HG02610 (cell line): ENCODE measurements at regions not wholly inside any gene's neighbourhood (a gene's known extent, or its start where the extent isn't known, plus 50 kb on each side); places are given as distances from the start of the nearest gene placed in this dataset.
"Not testable (repeated sequence)": the region's sequence is repeated elsewhere in the genome, so short reads cannot be mapped to it uniquely, and the experiment has no call there.

Source experiments
- ATAC-seq: cut with Tn5 transposase; IDR thresholded peaks from one replicate; pipeline ENCODE4 v1.9.1; 2021; ENCODE audit warnings: mild to moderate bottlenecking, moderate library complexity; ENCODE audit not compliant: unreplicated experiment

DNA sequence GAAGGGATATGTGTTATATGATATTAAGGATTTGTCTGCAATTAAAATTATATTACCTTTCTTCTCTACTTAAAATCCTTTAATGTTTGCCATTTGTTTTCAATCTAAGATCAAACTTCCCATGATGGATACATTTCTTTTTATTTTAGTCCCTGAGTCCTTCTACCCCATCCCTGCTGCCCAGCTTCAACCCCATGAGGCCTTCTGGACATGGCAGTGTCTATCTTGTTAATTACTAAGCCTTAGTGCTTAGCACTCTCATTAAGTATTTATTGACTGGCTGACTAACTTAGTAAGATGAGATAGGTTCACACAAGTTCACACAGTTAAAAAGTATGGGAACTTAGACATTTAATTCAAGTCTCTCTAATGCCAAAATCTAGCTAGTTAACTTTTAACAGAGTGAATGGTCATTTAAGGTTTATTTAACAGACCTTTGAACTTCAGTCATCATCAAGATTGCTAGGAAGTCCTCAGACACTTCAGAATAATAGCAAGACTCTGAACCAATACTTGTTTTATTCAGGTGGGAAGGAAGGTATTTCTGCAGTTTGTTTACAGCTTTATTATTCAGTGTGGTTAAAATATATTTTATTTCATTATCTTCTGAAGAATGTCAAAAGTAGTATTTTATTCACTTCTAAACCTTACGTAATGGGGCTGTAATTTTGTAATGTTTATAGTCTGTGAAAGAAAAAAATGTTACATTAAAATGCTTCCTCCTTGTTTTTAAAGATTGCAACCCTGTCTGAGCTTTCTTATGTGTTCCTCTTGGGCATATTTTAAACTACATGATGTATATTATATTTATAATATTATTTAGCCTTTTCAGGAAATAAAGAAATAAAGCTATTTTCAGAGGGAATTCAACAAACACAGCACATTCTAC is 848.9 kb downstream of the REEP3 start:
- ATAC-seq = no peak

DNA sequence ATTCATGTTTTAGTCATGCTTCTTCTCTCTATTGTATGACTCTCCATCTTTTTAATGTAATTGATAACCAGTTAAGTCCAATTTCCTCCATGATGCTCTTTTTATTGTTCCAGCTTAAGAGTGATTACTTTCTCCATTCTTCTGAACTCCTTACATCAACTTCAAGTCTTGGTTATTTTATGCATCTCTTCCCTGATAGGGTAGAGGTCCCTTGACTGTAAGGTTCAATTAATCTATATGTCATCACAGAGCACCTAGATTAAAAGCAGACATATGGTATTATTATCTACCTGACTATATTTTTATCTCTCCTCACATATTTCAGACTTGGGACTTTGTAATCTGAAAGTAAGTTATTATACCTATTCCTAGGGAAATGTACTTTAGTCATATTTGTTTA is 853.1 kb downstream of the REEP3 start:
- no peak for ATAC-seq

DNA sequence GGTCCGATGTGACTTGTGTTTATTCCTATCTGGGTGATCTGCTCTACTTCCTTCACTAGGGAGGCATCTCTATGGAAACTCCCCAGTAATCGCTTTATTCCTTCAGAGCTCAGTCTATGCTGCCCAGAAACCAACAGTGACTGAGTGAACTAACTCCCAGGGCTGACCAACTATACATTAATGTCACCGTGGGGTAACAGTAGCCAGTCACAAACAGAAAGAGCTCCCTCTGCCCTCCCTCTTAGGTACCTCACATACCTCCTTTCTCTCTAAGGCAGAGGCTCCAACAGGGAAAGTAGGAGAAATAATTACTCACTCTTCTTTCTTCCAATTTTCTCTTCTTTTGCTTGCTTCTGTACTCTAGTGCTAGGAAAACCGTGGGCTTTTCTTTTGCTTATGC is 855.0 kb downstream of the REEP3 start:
- no peak for ATAC-seq

DNA sequence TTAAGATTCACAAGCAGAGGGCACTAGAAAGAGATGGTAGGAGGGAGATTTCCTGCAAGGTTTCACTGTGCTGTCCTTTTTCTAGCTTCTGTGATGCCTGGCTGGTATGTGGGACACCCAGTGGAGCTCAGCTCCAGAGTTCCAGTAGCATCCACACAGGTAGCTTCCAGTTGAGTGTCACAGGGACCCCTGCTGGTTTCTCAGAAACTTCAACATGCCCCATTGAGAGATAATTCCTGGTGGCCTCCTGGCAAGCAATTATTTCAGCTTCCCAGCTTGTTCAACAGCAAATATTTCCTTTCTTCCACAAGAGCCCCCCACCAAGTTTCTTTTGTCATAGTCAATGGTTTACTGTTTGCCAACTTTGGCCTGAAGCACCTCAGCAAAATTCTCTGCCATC is 858.7 kb downstream of the REEP3 start:
- ATAC-seq = no peak

DNA sequence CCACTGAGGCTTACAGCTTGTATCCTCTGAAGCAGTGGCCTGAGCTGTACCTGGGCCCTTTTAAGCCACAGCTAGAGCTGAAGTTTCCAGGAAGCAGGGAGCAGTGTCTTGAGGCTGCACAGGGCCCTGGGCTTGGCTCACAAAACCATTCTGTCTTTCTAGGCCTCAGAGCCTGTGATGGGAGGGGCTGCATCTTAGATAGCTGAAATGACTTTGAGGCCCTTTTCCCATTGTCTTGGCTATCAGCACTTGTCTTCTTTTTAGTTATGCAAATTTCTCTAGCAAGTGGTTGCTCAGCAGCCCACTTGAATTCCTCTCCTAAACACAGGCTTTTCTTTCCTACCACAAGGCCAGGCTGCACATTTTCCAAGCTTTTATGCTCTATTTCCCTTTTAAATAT is 864.2 kb downstream of the REEP3 start:
- no peak for ATAC-seq

DNA sequence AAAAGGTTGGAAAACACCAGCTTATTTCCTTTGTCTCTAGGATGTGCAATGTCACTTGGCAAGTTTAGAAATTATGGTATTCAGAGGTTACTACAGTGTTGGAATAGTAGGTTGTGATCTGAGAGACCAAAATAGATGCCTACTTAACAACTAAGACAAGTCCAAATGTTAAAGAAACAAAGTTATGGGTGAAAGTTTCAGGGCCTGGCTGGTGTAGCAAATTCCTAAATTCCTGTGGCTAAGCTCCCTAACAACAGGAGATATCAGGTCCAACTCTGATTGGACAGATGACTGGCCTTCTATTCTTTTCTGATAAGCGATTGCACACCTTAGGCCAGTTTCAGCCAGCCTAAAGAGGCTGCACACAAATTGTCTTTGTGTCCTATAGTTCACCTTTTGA is 873.5 kb downstream of the REEP3 start:
- no peak for ATAC-seq

DNA sequence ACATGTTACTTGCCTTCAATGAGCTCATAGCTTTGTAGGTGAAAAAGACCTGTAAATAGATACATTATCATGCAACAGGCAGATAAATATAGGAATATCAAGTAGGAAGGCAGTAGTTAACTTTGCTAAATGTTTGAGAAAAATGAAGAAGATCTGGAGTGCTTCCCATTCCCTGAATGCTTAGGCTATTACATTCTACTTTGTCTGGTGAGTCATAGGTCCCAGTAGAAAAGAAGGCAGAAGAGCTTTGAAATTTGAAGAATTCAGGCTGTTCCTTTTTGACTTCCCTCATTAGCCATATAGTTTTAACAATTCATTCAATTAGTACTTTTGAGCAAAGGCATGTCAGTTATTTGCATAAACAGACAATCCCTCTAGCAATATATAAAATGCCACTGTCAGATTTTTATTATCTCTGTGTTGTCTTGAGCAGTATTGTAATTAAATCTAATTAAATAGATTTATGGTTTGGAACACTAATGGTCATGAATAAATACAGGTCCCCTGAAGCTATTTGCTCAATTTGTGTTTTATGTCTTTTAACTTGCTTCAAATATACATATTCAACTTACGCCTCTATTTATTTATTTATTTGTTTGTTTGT is 875.0 kb downstream of the REEP3 start:
- no peak for ATAC-seq

DNA sequence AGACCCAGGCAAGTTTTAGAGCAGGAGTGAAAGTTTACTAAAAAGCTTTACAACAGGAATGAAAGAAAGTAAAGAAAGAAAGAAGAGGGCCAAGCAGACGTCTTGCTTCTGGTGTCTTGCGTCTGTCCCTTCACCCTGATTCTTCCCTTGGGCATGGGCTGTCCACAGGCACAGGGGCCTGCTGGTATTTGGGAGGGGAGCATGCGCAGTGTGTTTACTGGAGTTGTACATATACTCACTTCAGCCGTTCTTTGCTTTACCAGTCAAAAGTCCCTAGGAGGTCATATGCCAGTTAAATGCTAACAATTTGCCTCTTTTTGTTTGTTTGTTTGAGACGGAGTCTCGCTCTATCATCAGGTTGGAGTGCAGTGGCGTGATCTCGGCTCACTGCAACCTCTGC is 875.9 kb downstream of the REEP3 start:
- no peak for ATAC-seq

DNA sequence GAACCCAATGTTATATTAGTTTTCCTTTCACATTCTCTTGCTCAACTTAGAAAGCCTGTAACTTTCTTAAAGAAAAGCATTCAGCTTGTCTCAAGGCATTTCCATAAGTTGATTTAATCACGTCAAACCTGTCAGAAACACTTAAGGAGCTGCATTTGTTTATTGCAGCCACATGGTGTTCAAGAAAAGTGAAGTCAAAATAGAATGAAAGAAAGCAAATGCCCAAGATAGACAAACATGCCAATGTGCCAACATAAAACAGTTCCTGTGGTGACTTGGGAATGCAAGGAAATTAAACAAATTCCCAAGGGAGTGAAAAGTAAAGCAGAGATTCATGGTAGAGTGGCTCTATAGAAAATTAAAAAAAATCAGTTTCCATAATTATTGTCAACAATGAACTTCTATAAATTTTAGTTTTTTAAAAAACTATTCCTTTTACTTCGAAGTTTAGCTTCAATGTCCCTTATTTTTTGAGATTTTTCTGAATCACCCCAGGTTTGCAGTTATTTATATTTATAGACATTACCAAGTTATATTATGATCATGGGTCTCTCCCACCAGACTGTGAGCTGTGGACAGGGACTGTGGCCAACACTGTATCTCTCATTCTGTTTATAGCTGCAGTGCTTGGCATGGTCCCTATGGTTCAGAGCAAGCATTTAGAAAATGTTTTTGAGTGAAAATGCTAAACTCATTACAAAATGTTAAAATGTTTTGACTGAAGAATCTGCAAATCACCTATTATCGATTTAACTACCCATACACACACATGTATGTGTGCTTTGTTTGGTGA is 887.4 kb downstream of the REEP3 start:
- ATAC-seq = no peak

DNA sequence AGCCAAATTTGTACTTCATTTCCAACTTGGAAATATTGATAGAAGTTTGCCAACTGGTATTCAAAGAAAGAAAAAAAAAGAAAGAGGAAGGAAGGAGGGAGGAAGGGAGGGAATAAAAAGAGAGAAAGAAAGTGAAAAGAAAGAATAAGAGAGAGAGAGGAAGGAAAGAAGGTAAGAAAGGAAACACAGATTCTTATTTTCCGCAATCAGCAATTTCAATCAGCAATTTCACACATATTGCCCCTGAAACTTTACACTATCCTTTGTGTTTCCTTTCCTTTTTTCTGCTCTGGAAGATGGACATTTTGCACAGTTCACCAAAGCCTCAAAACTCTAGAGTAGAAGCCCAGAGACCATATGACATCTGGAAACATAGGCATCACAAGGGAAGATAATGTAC is 888.1 kb downstream of the REEP3 start:
- ATAC-seq = no peak

DNA sequence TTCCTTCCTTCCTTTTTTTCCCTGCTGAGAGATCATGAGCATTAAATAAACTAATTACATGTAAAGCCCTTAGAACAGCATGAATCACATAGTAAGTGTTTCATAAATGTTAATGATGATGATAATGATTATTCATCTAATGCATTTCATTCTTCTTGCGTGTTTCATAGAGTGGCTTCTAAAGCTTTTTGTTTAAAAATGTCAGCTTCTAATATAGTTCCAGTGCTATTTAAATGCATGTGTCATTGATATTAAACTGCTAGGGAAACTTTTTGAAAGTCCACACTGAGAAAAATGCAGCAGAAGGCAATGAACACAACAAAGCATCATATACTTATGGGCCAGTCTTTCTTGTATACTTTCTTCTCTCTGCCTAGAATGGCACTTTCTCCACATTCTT is 894.8 kb downstream of the REEP3 start:
- no peak for ATAC-seq

DNA sequence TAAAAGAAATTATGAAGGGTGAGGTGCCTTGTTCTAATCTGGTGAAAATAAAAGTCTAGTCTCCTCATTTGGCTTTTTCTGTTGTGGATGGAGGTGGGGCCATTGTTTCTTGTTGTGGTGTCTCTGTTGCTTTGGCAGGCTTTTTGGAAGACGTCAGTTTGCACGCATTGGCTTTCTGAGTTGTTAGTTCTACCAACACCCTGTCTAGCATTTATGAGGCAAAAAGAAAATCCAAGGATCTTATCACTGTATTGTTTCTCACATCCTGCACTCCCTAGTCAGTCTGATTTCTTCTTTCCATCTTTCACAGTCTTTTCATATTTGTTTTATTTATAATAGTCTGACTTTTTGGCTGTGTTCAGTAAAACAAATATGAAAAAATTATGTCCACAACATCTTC is 898.3 kb downstream of the REEP3 start:
- ATAC-seq = no peak

DNA sequence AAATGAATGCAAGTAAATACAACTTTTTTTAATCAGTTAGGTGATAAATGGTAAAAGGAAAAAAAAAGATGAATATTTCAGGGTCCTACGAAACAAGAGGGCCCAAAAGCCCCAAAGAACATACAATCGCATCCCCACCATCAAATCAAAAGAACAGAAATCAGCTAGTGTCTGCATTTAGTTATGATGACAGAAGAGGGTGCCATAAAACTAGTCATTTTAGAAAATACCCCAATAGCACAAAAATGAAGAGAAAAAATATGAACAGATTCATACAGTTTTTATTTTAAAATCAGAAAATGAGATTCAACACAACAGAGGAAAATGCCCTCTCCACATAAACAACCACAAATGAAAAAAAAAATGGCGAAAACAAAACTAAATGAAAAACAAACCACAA is 905.5 kb downstream of the REEP3 start:
- ATAC-seq = no peak

DNA sequence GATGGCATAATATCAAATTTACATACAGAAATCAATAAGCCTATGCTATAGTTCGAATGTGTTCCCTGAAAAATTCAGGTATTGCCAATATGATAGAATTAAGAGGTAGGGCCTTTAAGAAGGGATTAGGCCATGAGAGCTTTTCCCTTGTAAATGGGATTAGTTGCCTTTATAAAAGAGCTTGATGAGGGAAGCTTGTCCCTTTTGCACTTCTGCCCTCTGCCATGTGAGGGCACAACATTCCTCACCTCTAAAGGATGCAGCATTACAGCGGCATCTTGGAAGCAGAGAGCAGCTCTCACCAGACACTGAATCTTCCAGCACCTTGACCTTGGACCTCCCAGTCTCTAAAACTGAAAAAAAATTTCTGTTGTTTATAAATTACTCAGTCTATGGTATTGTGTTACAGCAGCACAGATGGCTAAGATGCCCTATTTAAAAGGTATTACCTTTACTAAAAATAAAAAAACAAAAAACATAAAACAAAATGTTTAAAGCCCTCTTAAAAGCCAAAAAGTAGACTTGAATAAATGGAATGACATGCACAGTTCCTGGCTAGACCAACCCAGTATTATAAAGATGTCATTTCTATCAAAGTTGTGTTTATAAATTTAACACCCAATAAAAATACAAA is 909.6 kb downstream of the REEP3 start:
- no peak for ATAC-seq

DNA sequence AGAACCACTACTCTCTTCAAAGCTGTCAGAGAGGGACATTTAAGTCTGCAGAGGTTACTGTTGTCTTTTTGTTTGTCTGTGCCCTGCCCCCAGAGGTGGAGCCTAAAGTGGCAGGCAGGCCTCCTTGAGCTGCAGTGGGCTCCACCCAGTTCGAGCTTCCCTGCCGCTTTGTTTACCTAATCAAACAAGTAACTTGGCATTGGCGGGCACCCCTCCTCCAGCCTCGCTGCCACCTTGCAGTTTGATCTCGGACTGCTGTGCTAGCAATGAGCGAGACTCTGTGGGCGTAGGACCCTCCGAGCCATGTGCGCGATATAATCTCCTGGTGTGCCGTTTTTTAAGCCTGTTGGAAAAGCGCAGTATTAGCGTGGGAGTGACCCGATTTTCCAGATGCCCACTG is 920.7 kb downstream of the REEP3 start:
- not testable (repeated sequence) for ATAC-seq

DNA sequence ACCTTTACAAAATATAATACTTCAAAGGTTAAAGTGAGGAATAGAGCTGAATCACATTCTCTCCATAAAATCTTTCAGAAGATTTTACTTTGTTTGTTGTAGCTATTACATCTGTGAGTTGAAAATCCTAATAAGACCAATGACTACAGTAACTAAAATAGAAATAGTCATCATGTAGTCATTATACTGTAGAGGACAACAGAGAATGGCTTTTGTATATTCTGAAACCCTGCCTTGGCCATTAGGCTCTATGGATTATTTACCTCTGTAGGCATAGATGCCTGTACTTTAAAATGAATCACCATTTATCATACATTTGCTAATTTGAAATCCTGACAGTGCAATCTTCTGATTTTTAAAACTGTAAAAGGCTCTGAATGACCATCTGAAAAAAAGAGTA is 923.0 kb downstream of the REEP3 start:
- no peak for ATAC-seq

DNA sequence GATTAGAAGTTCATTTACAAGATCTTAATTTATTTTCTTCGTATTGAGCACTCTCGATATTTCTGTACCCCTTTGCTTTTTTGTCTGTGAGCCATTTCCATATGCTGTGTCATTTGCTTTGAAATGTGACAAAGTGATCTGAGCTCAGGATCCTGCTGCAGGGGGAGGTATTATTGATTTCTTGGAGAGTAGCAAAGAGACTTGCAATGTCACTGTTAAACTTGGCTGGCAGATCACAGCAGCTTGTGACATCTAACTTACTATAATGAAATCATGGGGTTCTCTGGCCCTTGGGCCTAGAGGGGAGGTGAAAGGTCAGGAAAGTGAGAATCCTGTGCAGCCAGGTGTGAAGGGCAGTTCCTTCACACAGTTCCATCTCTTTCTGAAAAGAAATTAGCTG is 923.4 kb downstream of the REEP3 start:
- ATAC-seq = no peak

DNA sequence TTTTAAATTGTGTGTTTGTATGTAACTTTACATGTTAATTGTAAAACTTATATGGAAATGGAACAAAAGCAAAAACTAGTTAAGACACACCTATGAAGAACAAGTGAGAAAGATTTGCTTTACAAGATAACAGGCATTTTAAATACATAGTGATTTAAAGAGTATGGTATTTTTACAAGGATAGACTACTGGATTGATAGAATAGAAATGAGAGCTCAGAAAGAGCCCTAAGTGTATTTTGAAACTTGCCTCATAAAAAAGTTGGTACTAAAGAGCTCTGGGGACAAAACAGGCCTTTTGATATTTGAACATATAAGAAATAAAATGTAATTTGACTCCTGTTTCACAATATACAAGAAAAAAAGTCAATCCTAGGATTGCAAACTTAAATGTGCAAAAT is 928.4 kb downstream of the REEP3 start:
- ATAC-seq = no peak

DNA sequence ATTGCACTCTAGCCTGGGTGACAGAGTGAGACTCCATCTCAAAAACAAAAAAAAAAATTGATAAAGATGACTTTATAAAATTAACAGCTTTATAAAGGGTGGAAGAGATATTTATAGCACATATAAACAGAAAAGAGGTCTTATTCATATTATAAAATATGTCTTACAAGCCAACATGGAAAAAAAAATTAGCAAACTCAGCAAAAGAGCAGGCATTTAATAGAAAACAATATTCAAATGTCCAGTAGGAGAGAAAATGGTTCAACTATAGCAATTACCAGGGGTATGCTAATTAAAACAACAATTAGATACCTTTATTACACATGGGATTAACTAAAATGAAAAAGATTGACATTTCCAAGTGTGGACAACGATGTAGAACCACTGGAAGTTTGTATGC is 929.1 kb downstream of the REEP3 start:
- no peak for ATAC-seq

DNA sequence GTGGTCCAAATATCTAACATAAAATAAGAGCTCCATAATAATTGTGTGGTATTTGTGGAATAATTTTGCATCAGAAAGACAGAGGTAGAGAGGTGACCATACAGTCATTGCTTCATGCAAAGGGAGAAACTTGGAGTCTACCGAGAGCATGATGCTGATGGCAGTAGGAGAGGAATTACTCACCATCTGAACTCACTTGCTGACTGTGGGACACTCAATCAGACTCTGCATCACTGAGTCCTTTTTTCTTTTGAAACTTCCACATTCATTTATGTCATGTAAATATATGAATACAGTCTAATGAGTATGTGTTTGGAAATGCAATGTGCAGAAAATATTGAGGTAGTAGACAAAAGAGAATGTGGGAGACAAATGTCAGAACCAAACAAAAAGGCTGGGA is 933.8 kb downstream of the REEP3 start:
- no peak for ATAC-seq

DNA sequence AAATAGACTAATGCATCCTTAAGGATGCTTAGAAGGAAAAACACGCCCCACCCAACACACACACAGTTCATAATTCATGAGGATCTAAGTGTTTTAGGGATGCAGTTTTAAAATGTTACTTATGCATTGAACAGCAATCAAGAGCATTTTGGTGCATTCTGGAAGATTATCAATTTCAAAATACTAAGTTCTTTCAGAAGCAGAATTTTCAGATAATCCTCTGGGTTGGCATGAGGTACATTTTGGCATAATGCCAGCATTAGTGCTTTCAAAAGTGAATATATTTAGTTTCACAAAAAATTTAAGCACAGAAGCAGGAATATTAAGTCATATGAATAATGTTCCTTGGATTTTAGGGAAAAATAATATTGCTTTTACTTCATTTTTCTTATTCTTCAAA is 937.1 kb downstream of the REEP3 start:
- no peak for ATAC-seq
